Adrenal gland (tissue), 9 donors: ENCODE measurements at regions not wholly inside any gene's neighbourhood (a gene's known extent, or its start where the extent isn't known, plus 50 kb on each side); places are given as distances from the start of the nearest gene placed in this dataset.
"Not testable (repeated sequence)": the region's sequence is repeated elsewhere in the genome, so short reads cannot be mapped to it uniquely, and the experiment has no call there.

ENCODE experiments used
- DNase-seq, 7 donors: peaks; one replicate each; pipeline ENCODE4 v3.0.0-alpha.2; 2019 to 2020
- H3K27ac ChIP-seq, 5 donors: fragments of 200-600 bp; sonication (generic) in 4 of 5; 1 replicate in 3 of 5; 2 replicates in 2 of 5; pipeline versions ENCODE4 v1.5.1 to v1.8.0; 2016 to 2020; ENCODE audit warnings: mild to moderate bottlenecking in 1 of 5
- H3K27me3 ChIP-seq: fragments of 200-600 bp; 2 replicates; pipeline ENCODE4 v1.8.0; 2021
- H3K36me3 ChIP-seq, 2 donors: fragments of 200-600 bp; replicated peaks in 1 of 2; 1 replicate in 1 of 2; 2 replicates in 1 of 2; pipeline versions ENCODE4 v1.5.1 to v1.8.0; 2018 to 2022
- H3K4me1 ChIP-seq, 2 donors: fragments of 200-600 bp; replicated peaks in 1 of 2; 1 replicate in 1 of 2; 2 replicates in 1 of 2; pipeline versions ENCODE4 v1.5.1 to v1.8.0; 2018 to 2021
- H3K4me3 ChIP-seq, 4 donors: fragments of 200-600 bp; sonication (generic) in 3 of 4; one replicate each; pipeline ENCODE4 v1.5.1; 2016 to 2018
- H3K9me3 ChIP-seq, 3 donors: fragments of 200-600 bp; sonication (generic) in 1 of 3; replicated peaks in 1 of 3; 1 replicate in 2 of 3; 2 replicates in 1 of 3; pipeline versions ENCODE4 v1.5.1 to v1.8.0; 2016 to 2021
- CTCF ChIP-seq, 6 experiments: fragments of 450-650 bp in 4 of 6; fragments of 200-600 bp in 2 of 6; sonication (generic) in 1 of 6; IDR thresholded peaks; 1 replicate in 5 of 6; 2 replicates in 1 of 6; pipeline versions ENCODE4 v1.5.1 to v1.8.0; 2016 to 2021; ENCODE audit warnings: antibody characterized with exemption in 6 of 6, mild to moderate bottlenecking in 2 of 6, moderate library complexity in 1 of 6
- POLR2A ChIP-seq, 2 donors: fragments of 450-650 bp; IDR thresholded peaks; one replicate each; pipeline ENCODE4 v1.6.1; 2017; ENCODE audit warnings: antibody characterized with exemption in 2 of 2, mild to moderate bottlenecking in 2 of 2, moderate library complexity in 1 of 2
- WGBS, 4 donors: extraction: QIAGEN DNeasy Blood & Tissue Kit in 2 of 4; methylation state at CpG; one replicate each; pipeline versions ENCODE4 v1.1.5 to v1.1.7; 2013 to 2017; 5-methylcytosine and 5-hydroxymethylcytosine counted together
- intact Hi-C, 2 donors: fragments of 100-400 bp; cut with DNase I; formaldehyde crosslinking; loops; one replicate each; pipeline versions ENCODE4 v1.14.1 to v1.15.0; 2022 to 2023
- donor health status: healthy with polysubstance abuse.
- donor health status: Bipolar disorder and iron deficiency.
- donor health status: DM: yes; HTN: yes; CAD: no.
- donor health status: DM: no; HTN: no; CAD: no.
- donor health status: DM: no; HTN: no; CAD: no.

DNA sequence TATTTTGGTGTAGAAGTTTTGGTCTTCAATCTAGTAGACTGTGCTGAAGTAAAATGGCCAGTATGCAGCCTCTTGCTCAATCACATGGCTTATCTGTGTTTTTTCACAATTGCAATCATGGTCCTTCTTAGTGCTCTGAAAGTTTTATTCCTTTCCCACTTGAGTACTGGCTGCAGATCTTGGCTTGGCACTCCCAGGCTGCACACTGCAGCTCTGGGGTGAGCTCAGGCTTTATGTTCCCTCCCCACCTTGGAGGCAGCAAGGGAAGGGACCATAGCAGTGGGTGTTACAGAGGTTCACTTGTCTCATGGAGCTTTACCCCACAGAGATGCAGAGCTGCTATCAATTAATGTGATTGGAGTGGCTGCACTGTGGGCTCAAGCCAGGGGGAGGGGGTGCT lies 156.0 kb downstream of the TENT5D start:
- TF ChIP-seq POLR2A (IDR thresholded peaks at IDR 0.05) = no peak
- TF ChIP-seq CTCF (IDR thresholded peaks at IDR 0.05) = no peak
- no peaks in the 10 kb centered on the region for H3K36me3 ChIP-seq
- intact Hi-C loops = no loop called here
- no peaks in the 10 kb centered on the region for H3K27me3 ChIP-seq
- no peak overlapping the region for H3K4me3 ChIP-seq
- H3K9me3 ChIP-seq = no peaks in the 10 kb centered on the region
- DNase-seq = no peak
- H3K4me1 ChIP-seq = no peaks in the 10 kb centered on the region
- H3K27ac ChIP-seq = no peak overlapping the region

- Histone ChIP-seq H3K9me3 (no peaks in the 10 kb centered on the region), H3K27ac (no peak overlapping the region), H3K27me3 (no peaks in the 10 kb centered on the region), H3K4me1 (no peaks in the 10 kb centered on the region), H3K36me3 (no peaks in the 10 kb centered on the region), H3K4me3 (no peak overlapping the region)
- intact Hi-C loops = no loop called here
- whole genome bisulfite sequencing, 4 donors = 45 to 100% (median 65%) methylated on average over 1 to 2 of the region's 2 CpGs
- TF ChIP-seq CTCF (IDR thresholded peaks at IDR 0.05) (no peak), POLR2A (IDR thresholded peaks at IDR 0.05) (no peak)
- peak in 1 of 7 donors; percentile 24 for DNase-seq
Observed at GRCh38 chrX:80576806-80577533, 156.7 kb downstream of the TENT5D start.

DNA sequence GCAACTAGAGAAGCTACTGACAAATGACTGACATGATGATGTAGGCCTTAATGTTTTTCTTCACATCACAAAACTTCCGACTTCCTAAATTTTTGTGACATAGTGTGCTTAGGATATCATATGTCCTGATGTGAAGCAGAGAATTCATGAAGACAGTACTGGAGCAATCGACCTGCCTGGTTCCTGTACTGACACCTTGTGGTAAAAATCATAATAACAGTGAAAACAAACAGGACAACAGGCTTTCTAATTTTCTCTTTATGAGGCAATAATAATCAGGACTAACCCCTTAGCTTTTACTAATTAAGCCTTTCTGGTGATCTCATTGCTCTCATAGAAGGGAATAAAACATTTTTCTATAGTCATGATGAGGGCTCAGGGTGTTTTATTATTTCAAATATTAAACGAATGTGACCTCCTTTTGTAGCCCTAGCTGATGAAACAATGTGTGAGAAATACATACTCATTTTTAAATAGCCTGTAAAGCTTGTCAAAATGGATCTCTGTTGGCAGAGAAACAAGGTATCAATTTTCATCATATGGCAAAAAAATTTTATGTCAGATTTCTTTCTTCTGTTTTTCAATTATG lies 158.4 kb downstream of the TENT5D start:
- Histone ChIP-seq H3K36me3 (no peaks in the 10 kb centered on the region), H3K27me3 (no peaks in the 10 kb centered on the region), H3K27ac (no peak overlapping the region), H3K9me3 (no peaks in the 10 kb centered on the region), H3K4me3 (no peak overlapping the region), H3K4me1 (no peaks in the 10 kb centered on the region)
- TF ChIP-seq CTCF (IDR thresholded peaks at IDR 0.05) (peak; percentile 45 to 72 (median 52)), POLR2A (IDR thresholded peaks at IDR 0.05) (no peak)
- WGBS, 4 donors = 16 to 25% (median 23%) methylated on average over 3 of the region's 3 CpGs
- intact Hi-C loops = no loop called here
- DNase-seq = no peak

DNA sequence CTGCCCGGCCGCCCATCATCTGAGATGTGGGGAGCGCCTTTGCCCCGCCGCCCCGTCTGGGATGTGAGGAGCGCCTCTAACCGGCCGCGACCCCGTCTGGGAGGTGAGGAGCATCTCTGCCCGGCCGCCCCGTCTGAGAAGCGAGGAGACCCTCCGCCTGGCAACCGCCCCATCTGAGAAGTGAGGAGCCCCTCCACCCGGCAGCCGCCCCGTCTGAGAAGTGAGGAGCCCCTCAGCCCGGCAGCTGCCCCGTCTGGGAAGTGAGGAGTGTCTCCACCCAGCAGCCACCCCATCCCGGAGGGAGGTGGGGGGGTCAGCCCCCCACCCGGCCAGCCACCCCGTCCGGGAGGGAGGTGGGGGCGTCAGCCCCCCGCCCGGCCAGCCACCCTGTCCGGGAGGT lies 170.7 kb downstream of the TENT5D start:
- intact Hi-C loops, H3K36me3 ChIP-seq, H3K4me3 ChIP-seq, H3K4me1 ChIP-seq, H3K9me3 ChIP-seq, H3K27me3 ChIP-seq, H3K27ac ChIP-seq, DNase-seq: not testable (repeated sequence)
- 80 to 91% (median 90%) methylated on average over 1 to 21 of the region's 30 CpGs; no CpG with 5 or more reads in 1 of the 4 donors for WGBS, 4 donors
